ENCODE measurements at regions not wholly inside any gene's neighbourhood (a gene's known extent, or its start where the extent isn't known, plus 50 kb on each side); places are given as distances from the start of the nearest gene placed in this dataset.

GRCh38 chr5:98453296-98453695 is 320.2 kb upstream of the RGMB start:
- in situ Hi-C loops (cut with MboI; ENCODE audit: low sequenced_read_pairs) (loop anchor here (10.0 kb wide), 1 partner anchor 312 kb away; no protein-coding TSS in a partner anchor), intact Hi-C loops (cut with micrococcal nuclease) (loop anchor here (5.0 kb wide), 1 partner anchor 101 kb away; no protein-coding TSS in a partner anchor), dilution Hi-C loops (cut with HindIII; ENCODE audit: low sequenced_read_pairs, unreplicated experiment) (no loop called here)
- Histone ChIP-seq H2AK9ac (replicated peaks; ENCODE audit: low read depth, low read length, poor library complexity) (no peak overlapping the region), H3K4me3 (ENCODE audit: insufficient read depth, low read depth, low read length) (no peak overlapping the region), H3K14ac (replicated peaks; ENCODE audit: low read depth, low read length) (no peak overlapping the region), H4K8ac (ENCODE audit: low read depth in 2 of 2, low read length in 2 of 2) (no peak overlapping the region), H2AK5ac (ENCODE audit: low read depth, low read length) (no peak overlapping the region), H3K4ac (ENCODE audit: low read depth, low read length) (no peak overlapping the region), H2BK5ac (ENCODE audit: low read depth, low read length, poor library complexity, severe bottlenecking) (peak overlapping the region; percentile 2), H3K9me1 (ENCODE audit: insufficient read depth, low read length) (0 out of 2 replicates have a peak, but pooled peaks cover 5% of the 10 kb centered on the region), H4K20me1 (ENCODE audit: insufficient read depth, low read length) (no peaks in the 10 kb centered on the region), H2BK20ac (ENCODE audit: low read depth, low read length) (no peak overlapping the region), H3K4me2 (ENCODE audit: low read depth, low read length) (no peak overlapping the region), H3K27ac (ENCODE audit: insufficient read depth, low read length) (no peak overlapping the region), H4K5ac (ENCODE audit: low read depth, low read length) (no peak overlapping the region), H3K9me3 (ENCODE audit: control insufficient read depth, insufficient read depth, low read length) (no peaks in the 10 kb centered on the region), H2AFZ (replicated peaks; ENCODE audit: low read length, poor library complexity) (no peak overlapping the region), H3K4me1 (ENCODE audit: control insufficient read depth, insufficient read depth, low read length) (peaks cover 8% of the 10 kb centered on the region), H2BK120ac (ENCODE audit: low read depth, low read length) (peak overlapping the region; percentile 21; the same call in 1 of the 2 replicates), H3K18ac (ENCODE audit: low read depth, low read length) (peak overlapping the region; percentile 78; the same call in 1 of the 2 replicates), H3K27me3 (ENCODE audit: control insufficient read depth, insufficient read depth, low read length) (no peaks in the 10 kb centered on the region), H4K91ac (ENCODE audit: insufficient read depth, low read depth, low read length) (no peak overlapping the region), H3K23ac (ENCODE audit: low read depth, low read length) (no peak overlapping the region), H3K79me1 (ENCODE audit: low read depth in 1 of 2, low read length in 2 of 2) (0 out of 4 replicates have a peak, but pooled peaks cover 0 to 8% of the 10 kb centered on the region in 2 experiments), H3K56ac (ENCODE audit: extremely low read depth, insufficient read depth, low read length) (no peak overlapping the region), H3K9ac (ENCODE audit: low read depth, low read length) (no peak overlapping the region), H2BK15ac (ENCODE audit: low read depth, low read length) (no peak overlapping the region), H3K36me3 (ENCODE audit: control insufficient read depth, insufficient read depth, low read length) (no peaks in the 10 kb centered on the region)
- ATAC-seq (ENCODE audit: low read depth) (no peak), DNase-seq (no peak)
- TF ChIP-seq CHD1 (IDR thresholded peaks at IDR 0.05; ENCODE audit: low read depth, low read length) (no peak), NFE2L2 (IDR thresholded peaks at IDR 0.05; ENCODE audit: low read depth, low read length) (no peak)
- ChIA-PET CTCF (interaction anchor here (1.6 to 1.7 kb wide), 2 partner anchors 25 to 315 kb away, joined by 3 to 6 read pairs; no protein-coding TSS in a partner anchor), POLR2A (ENCODE audit: unreplicated experiment) (no interaction called here)
- BruUV-seq (replicated peaks) = no TSS peak
- WGBS, 2 experiments (ENCODE audit: extremely low coverage in 2 of 2, insufficient read length in 1 of 2) = no CpG with 5 or more reads among the region's 1 CpG
